ENCODE measurements at regions not wholly inside any gene's neighbourhood (a gene's known extent, or its start where the extent isn't known, plus 50 kb on each side); places are given as distances from the start of the nearest gene placed in this dataset.

DNA sequence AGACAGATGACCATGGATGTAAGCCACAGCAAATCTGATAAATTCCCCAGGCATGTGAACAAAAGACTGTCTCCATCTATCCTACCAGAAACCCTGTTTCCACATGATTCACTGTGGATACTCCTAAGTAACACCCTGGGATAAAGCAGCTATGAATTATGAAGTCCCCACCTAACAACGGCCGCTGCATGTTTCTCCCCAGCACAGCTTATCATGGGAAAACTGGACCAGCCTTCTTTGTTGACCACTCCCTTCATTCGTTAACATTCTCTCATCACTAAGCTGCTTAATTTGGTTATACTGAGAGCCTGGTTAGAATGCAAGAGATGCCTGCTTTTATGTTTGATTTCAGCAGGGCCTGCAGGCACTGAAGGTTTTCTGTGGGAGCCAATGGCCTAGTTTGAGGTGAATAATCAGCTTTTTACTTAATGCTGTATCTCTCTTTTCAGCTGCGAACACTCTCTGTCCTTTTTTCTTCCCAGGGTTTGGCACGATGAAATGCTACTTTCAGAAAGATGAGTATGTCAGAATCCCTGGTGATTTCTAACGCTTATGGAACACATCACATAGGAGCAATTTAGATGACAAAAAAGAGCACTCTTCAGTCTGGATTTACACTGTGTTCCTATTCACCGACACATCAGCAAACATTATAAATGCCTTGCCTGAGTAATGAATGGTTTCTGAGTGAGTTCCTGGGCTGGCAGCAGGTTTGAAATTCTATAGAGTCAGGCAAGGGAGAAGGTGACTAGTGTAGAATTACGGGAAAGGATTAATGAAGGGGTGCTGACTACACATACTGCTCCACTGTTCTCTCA lies 318.4 kb upstream of the ZNF608 start:
- POLR2A ChIA-PET: no interaction called here

DNA sequence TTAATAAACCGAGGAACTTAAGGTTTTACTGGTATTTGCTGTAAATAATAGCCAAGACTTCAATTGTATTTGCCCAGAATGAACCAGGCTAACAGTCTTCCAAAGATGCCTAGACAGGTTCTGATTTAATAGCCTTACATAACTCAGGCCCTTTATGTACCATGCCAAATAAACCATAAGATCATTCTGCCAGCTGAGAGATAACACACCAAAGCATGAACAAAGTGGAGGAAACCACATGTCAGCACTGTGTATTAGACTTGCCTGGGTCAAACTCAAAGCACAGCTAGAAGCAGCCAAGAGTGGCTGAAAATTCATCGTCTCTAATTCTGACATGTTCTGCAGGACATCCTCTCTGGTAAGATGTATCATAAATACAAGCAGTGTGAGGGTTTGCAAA lies 319.3 kb upstream of the ZNF608 start:
- intact Hi-C loops (cut with micrococcal nuclease; ENCODE audit: unreplicated experiment): no loop called here
- no peaks in the 10 kb centered on the region for H3K36me3 ChIP-seq (ENCODE audit: control insufficient read depth in 2 of 2, insufficient read depth in 2 of 2, low read length in 1 of 2)
- no peaks in the 10 kb centered on the region for H3K27me3 ChIP-seq (replicated peaks in 1 of 2; ENCODE audit: control insufficient read depth in 2 of 2, insufficient read depth in 2 of 2, low read length in 1 of 2)
- WGBS (ENCODE audit: insufficient coverage, insufficient replicate concordance, low lambda C conversion rate, missing lambda C conversion rate): 25% methylated on average over 2 of the region's 2 CpGs
- H4K20me1 ChIP-seq (ENCODE audit: control insufficient read depth, insufficient read depth): no peaks in the 10 kb centered on the region
- no peak overlapping the region for H3K4me2 ChIP-seq (ENCODE audit: control insufficient read depth, insufficient read depth)
- in situ Hi-C loops (cut with MboI): no loop called here
- H3K9ac ChIP-seq (ENCODE audit: control insufficient read depth, insufficient read depth, low read length): no peak overlapping the region
- H3K9me3 ChIP-seq (replicated peaks; ENCODE audit: control insufficient read depth, insufficient read depth, low read length): no peaks in the 10 kb centered on the region; the same call in 2 of the 3 replicates
- ChIA-PET CTCF (no interaction called here), RAD21 (ENCODE audit: unreplicated experiment) (no interaction called here), SMC1A (ENCODE audit: uncharacterized antibody, unreplicated experiment) (no interaction called here), POLR2A (no interaction called here)
- no peak overlapping the region for H3K27ac ChIP-seq (ENCODE audit: control insufficient read depth, insufficient read depth)
- no TSS peak for BruUV-seq (replicated peaks)
- DNase-seq (ENCODE audit: low read depth, low spot score) (no peak), FAIRE-seq (no peak), ATAC-seq (no peak)
- no peak overlapping the region for H3K4me3 ChIP-seq
- no peaks in the 10 kb centered on the region for H3K79me2 ChIP-seq (ENCODE audit: control insufficient read depth, insufficient read depth, low read length)
- H2AFZ ChIP-seq (ENCODE audit: control insufficient read depth, low read depth, low read length): no peak overlapping the region
- H3K4me1 ChIP-seq (ENCODE audit: control insufficient read depth, insufficient read depth, low read length): no peaks in the 10 kb centered on the region
- TF ChIP-seq NR2F1 (conservative IDR thresholded peaks at IDR 0.05): no peak
- TF ChIP-seq SRF (IDR thresholded peaks at IDR 0.05; ENCODE audit: low read depth in 2 of 2, low read length in 2 of 2): no peak
- TF ChIP-seq ZNF24 (IDR thresholded peaks at IDR 0.05): no peak
- TF ChIP-seq ATF7 (IDR thresholded peaks at IDR 0.05; ENCODE audit: low read depth): no peak
- no peak for TF ChIP-seq E2F8 (IDR thresholded peaks at IDR 0.05; ENCODE audit: low read depth, partially characterized antibody)
- TF ChIP-seq MEF2A (IDR thresholded peaks at IDR 0.05; ENCODE audit: insufficient read depth, low read depth, low read length): no peak
- no peak for TF ChIP-seq ZBTB11 (CRISPR knock-in tag; IDR thresholded peaks at IDR 0.05)

More for the DNA sequence above, 318.4 kb upstream of the ZNF608 start:
- ChIA-PET SMC1A (ENCODE audit: uncharacterized antibody, unreplicated experiment) (interaction anchor here (1.9 kb wide), 1 partner anchor 317 kb away, joined by 4 read pairs; no protein-coding TSS in a partner anchor), RAD21 (ENCODE audit: unreplicated experiment) (no interaction called here), CTCF (no interaction called here)
- intact Hi-C loops (cut with micrococcal nuclease; ENCODE audit: unreplicated experiment): no loop called here
- in situ Hi-C loops (cut with MboI): no loop called here
- DNase-seq (ENCODE audit: low read depth, low spot score): no peak
- TF ChIP-seq EED (IDR thresholded peaks at IDR 0.05; ENCODE audit: low read depth): no peak
- TF ChIP-seq TCF12 (IDR thresholded peaks at IDR 0.05; ENCODE audit: low read depth, low read length): no peak
- TF ChIP-seq FOXK2 (IDR thresholded peaks at IDR 0.05): no peak
- no peak for TF ChIP-seq CREM (IDR thresholded peaks at IDR 0.05; ENCODE audit: low read depth)
- no peak for TF ChIP-seq RAD21 (IDR thresholded peaks at IDR 0.05; ENCODE audit: insufficient read depth, low read depth, low read length)
- no peak for TF ChIP-seq LARP7 (IDR thresholded peaks at IDR 0.05)
- no peak for TF ChIP-seq CBX5 (IDR thresholded peaks at IDR 0.05; ENCODE audit: low read depth)
- TF ChIP-seq CHD1 (IDR thresholded peaks at IDR 0.05; ENCODE audit: low read depth, low read length): no peak
- TF ChIP-seq STAT3 (IDR thresholded peaks at IDR 0.05; ENCODE audit: low read depth, low read length): no peak
- no peak for TF ChIP-seq JUNB (IDR thresholded peaks at IDR 0.05)
- no peak for TF ChIP-seq POU2F2 (IDR thresholded peaks at IDR 0.05; ENCODE audit: borderline replicate concordance, low read depth, low read length)
- no peak for FAIRE-seq
- H2AFZ ChIP-seq (ENCODE audit: control insufficient read depth, low read depth, low read length): no peak overlapping the region
- H3K27ac ChIP-seq (ENCODE audit: control insufficient read depth, insufficient read depth): no peak overlapping the region
- no peaks in the 10 kb centered on the region for H3K79me2 ChIP-seq (ENCODE audit: control insufficient read depth, insufficient read depth, low read length)
- 57% methylated on average over 8 of the region's 8 CpGs for WGBS (ENCODE audit: insufficient coverage, insufficient replicate concordance, low lambda C conversion rate, missing lambda C conversion rate)
- no TSS peak for BruUV-seq (replicated peaks)
- H3K4me2 ChIP-seq (ENCODE audit: control insufficient read depth, insufficient read depth): no peak overlapping the region
- H3K4me3 ChIP-seq: no peak overlapping the region
- no peaks in the 10 kb centered on the region for H3K4me1 ChIP-seq (ENCODE audit: control insufficient read depth, insufficient read depth, low read length)
- no peaks in the 10 kb centered on the region for H4K20me1 ChIP-seq (ENCODE audit: control insufficient read depth, insufficient read depth)
- H3K9me3 ChIP-seq (replicated peaks; ENCODE audit: control insufficient read depth, insufficient read depth, low read length): no peaks in the 10 kb centered on the region; the same call in 2 of the 3 replicates
- no peaks in the 10 kb centered on the region for H3K27me3 ChIP-seq (replicated peaks in 1 of 2; ENCODE audit: control insufficient read depth in 2 of 2, insufficient read depth in 2 of 2, low read length in 1 of 2)
- H3K36me3 ChIP-seq (ENCODE audit: control insufficient read depth in 2 of 2, insufficient read depth in 2 of 2, low read length in 1 of 2): no peaks in the 10 kb centered on the region
- no peak for ATAC-seq
- H3K9ac ChIP-seq (ENCODE audit: control insufficient read depth, insufficient read depth, low read length): no peak overlapping the region

All from GM12878 (cell line).